ENCODE measurements at regions not wholly inside any gene's neighbourhood (a gene's known extent, or its start where the extent isn't known, plus 50 kb on each side); places are given as distances from the start of the nearest gene placed in this dataset.

DNA sequence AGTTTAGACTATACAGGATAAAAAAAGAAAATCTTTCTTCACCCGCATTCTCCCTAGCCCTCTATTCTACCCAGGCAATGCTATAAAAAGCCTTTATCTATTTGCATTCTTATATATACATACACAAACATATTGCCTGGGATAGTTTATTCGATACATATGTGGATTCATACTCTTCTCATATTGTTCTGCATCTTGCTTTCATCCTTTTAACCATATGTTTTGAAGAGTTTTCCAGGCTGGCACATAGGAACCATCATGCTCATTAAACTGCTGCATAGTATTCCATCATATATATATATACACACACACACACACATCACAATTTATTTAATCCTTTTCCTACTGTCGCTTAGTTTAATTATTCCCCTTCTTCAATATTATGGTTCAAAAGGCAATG lies 461.2 kb downstream of the NTRK2 start:
- DNase-seq (ENCODE audit: low spot score) (no peak), ATAC-seq (ENCODE audit: insufficient number of reproducible peaks, low FRiP score, low read depth) (no peak)
- Histone ChIP-seq H3K27ac (no peak overlapping the region), H3K36me3 (no peaks in the 10 kb centered on the region), H3K4me1 (ENCODE audit: control insufficient read depth in 1 of 2, low read depth in 2 of 2) (no peaks in the 10 kb centered on the region), H3K4me3 (no peak overlapping the region), H3K27me3 (replicated peaks; ENCODE audit: insufficient read depth) (no peaks in the 10 kb centered on the region), H3K9me3 (no peaks in the 10 kb centered on the region)
- TF ChIP-seq, protein P1, sequence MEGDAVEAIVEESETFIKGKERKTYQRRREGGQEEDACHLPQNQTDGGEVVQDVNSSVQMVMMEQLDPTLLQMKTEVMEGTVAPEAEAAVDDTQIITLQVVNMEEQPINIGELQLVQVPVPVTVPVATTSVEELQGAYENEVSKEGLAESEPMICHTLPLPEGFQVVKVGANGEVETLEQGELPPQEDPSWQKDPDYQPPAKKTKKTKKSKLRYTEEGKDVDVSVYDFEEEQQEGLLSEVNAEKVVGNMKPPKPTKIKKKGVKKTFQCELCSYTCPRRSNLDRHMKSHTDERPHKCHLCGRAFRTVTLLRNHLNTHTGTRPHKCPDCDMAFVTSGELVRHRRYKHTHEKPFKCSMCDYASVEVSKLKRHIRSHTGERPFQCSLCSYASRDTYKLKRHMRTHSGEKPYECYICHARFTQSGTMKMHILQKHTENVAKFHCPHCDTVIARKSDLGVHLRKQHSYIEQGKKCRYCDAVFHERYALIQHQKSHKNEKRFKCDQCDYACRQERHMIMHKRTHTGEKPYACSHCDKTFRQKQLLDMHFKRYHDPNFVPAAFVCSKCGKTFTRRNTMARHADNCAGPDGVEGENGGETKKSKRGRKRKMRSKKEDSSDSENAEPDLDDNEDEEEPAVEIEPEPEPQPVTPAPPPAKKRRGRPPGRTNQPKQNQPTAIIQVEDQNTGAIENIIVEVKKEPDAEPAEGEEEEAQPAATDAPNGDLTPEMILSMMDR (IDR thresholded peaks at IDR 0.05), result no peak

DNA sequence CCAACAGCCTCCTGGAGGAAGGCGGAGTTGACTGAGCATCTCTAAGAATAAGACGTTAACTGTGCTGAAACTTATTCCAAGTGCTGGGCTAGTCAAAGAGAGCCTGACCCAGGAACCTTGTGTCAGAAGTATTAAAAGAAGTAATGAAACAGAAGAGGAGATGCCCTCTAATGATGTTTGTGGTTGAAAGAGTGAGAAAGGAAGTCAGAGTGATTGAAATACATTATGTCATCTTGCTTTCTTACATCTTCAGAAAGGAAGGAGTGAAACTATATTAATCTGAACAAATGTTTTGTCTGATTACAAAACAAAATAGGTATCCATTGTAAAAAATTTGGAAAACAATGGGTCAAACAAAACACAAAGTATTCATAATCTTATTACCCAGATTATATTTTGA lies 460.7 kb downstream of the NTRK2 start:
- H3K27ac ChIP-seq, result no peak overlapping the region
- H3K36me3 ChIP-seq, result no peaks in the 10 kb centered on the region
- no peaks in the 10 kb centered on the region for H3K27me3 ChIP-seq (replicated peaks; ENCODE audit: insufficient read depth)
- H3K4me1 ChIP-seq (ENCODE audit: control insufficient read depth in 1 of 2, low read depth in 2 of 2), result no peaks in the 10 kb centered on the region
- TF ChIP-seq, protein P1 (IDR thresholded peaks at IDR 0.05), result no peak
- ATAC-seq (ENCODE audit: insufficient number of reproducible peaks, low FRiP score, low read depth), result no peak
- DNase-seq (ENCODE audit: low spot score), result no peak
- H3K4me3 ChIP-seq, result no peak overlapping the region
- no peaks in the 10 kb centered on the region for H3K9me3 ChIP-seq

DNA sequence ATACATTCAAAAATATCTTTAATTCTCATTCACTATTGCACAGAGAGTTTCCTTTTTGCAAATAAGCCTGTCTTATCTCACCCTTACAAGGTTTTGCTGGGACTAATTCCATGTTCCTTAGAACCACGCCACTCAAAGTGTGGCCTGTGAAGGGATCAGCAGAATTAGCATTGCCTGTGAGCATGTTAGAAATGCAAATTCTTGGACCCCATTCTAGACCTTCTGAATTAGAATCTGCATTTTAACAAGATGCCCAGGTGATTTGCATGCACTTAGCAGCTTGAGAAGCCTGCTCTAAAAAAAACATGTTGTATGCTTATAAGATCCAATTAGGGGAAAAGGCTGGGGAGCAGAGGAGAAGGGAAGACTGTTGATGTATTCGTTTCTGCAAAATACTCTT lies 460.0 kb downstream of the NTRK2 start:
- no peaks in the 10 kb centered on the region for H3K27me3 ChIP-seq (replicated peaks; ENCODE audit: insufficient read depth)
- no peaks in the 10 kb centered on the region for H3K9me3 ChIP-seq
- H3K4me3 ChIP-seq, result no peak overlapping the region
- DNase-seq (ENCODE audit: low spot score) (no peak), ATAC-seq (ENCODE audit: insufficient number of reproducible peaks, low FRiP score, low read depth) (no peak)
- no peaks in the 10 kb centered on the region for H3K36me3 ChIP-seq
- no peaks in the 10 kb centered on the region for H3K4me1 ChIP-seq (ENCODE audit: control insufficient read depth in 1 of 2, low read depth in 2 of 2)
- TF ChIP-seq, protein P1 (IDR thresholded peaks at IDR 0.05), result no peak
- H3K27ac ChIP-seq, result no peak overlapping the region

DNA sequence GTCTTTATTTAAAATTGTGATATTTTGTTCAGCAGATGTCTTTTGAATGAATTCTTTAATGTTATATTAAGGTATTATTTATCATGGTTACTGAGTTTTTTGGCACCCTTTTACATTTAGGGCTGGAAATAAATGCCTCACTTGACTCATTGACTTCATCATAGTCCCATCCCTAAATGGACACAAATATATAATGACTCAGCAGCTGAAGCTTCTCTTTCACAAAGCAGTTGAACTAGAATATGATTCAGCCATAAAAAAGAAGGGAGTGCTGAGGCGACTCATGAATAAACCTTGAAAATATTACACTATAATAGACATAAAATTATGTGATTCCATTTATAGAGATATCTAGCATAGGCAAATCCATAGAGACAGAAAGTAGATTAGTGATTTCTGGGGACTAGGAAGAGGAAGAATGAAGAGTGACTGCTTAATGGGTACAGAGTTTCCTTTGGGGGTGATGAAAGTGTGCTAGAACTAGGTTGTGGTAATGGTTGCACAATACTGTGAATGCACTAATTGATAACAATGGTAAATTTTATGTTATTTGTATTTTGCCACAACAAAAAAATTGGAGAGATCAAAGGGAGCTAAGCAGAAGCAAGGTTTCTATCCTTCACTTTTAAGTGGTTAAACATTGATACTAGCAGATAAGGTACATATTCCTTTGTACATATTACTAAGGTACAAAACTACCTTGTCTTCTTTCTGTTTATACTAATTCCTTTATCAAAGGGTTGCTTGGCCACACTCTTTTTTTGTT lies 449.6 kb downstream of the NTRK2 start:
- DNase-seq (ENCODE audit: low spot score) (no peak), ATAC-seq (ENCODE audit: insufficient number of reproducible peaks, low FRiP score, low read depth) (no peak)
- H3K36me3 ChIP-seq, result no peaks in the 10 kb centered on the region
- H3K27ac ChIP-seq, result no peak overlapping the region
- H3K27me3 ChIP-seq (replicated peaks; ENCODE audit: insufficient read depth), result no peaks in the 10 kb centered on the region
- no peak overlapping the region for H3K4me3 ChIP-seq
- TF ChIP-seq, protein P1 (IDR thresholded peaks at IDR 0.05), result no peak
- H3K4me1 ChIP-seq (ENCODE audit: control insufficient read depth in 1 of 2, low read depth in 2 of 2), result no peaks in the 10 kb centered on the region
- H3K9me3 ChIP-seq, result no peaks in the 10 kb centered on the region

DNA sequence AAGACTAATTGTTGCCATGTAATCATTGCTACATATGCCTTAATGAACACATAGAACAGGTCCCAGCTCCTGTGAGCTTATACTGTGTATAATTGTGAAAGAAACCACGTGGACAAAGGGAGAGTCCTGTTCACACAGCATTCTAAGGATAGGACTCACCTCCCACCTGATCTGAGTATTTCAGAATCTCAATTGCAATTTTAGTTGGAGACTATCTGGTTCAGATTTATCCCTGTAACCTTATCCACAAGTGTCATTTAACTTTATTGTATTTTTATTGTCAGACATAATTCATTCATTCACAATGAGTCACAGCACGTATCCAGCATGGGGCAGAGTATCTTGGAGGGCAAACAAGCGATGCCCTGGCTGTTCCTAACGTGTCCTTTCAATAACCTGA lies 448.3 kb downstream of the NTRK2 start:
- ATAC-seq (ENCODE audit: insufficient number of reproducible peaks, low FRiP score, low read depth) (no peak), DNase-seq (ENCODE audit: low spot score) (no peak)
- no peaks in the 10 kb centered on the region for H3K27me3 ChIP-seq (replicated peaks; ENCODE audit: insufficient read depth)

More for the DNA sequence above, 448.3 kb downstream of the NTRK2 start:
- no peak overlapping the region for H3K4me3 ChIP-seq
- no peaks in the 10 kb centered on the region for H3K36me3 ChIP-seq
- no peaks in the 10 kb centered on the region for H3K9me3 ChIP-seq
- TF ChIP-seq, protein P1 (IDR thresholded peaks at IDR 0.05), result no peak
- H3K27ac ChIP-seq, result no peak overlapping the region
- H3K4me1 ChIP-seq (ENCODE audit: control insufficient read depth in 1 of 2, low read depth in 2 of 2), result no peaks in the 10 kb centered on the region
